HFF-Myc (cell line): ENCODE measurements at regions not wholly inside any gene's neighbourhood (a gene's known extent, or its start where the extent isn't known, plus 50 kb on each side); places are given as distances from the start of the nearest gene placed in this dataset.

Experiments used
- DNase-seq: peaks from one replicate; pipeline ENCODE4 v3.0.0-alpha.2; 2011; ENCODE audit warnings: low read depth; ENCODE audit errors: extremely low read depth
- H3K4me3 ChIP-seq: replicated peaks from 2 replicates; pipeline ENCODE4 v1.5.1; 2011; ENCODE audit warnings: low read depth, mild to moderate bottlenecking, control low read depth, low read length
- CTCF ChIP-seq: IDR thresholded peaks from 2 replicates; pipeline ENCODE4 v1.5.1; 2012; ENCODE audit warnings: mild to moderate bottlenecking, low read depth, low read length, control low read depth; ENCODE audit errors: missing control alignments

- peak; percentile 22 for DNase-seq
- TF ChIP-seq CTCF = no peak
- H3K4me3 ChIP-seq = no peak overlapping the region
Observed at GRCh38 chr12:100675432-100675831, 101.9 kb downstream of the GAS2L3 start.

- no peak overlapping the region for H3K4me3 ChIP-seq
- TF ChIP-seq CTCF = no peak
- no peak for DNase-seq
Observed at GRCh38 chr12:100681074-100681473, 107.6 kb downstream of the GAS2L3 start.

GRCh38 chr12:100682178-100682577, 108.7 kb downstream of the GAS2L3 start:
- no peak overlapping the region for H3K4me3 ChIP-seq
- TF ChIP-seq CTCF = no peak
- DNase-seq = no peak

GRCh38 chr12:100687686-100688085, 106.9 kb upstream of the ANO4 start:
- TF ChIP-seq CTCF = no peak
- no peak for DNase-seq
- H3K4me3 ChIP-seq = no peak overlapping the region

GRCh38 chr12:100688451-100688864, 106.1 kb upstream of the ANO4 start:
- no peak for TF ChIP-seq CTCF
- H3K4me3 ChIP-seq = no peak overlapping the region
- DNase-seq = no peak

GRCh38 chr12:100692502-100692901, 102.1 kb upstream of the ANO4 start:
- no peak overlapping the region for H3K4me3 ChIP-seq
- no peak for DNase-seq
- TF ChIP-seq CTCF = no peak

- H3K4me3 ChIP-seq = no peak overlapping the region
- no peak for TF ChIP-seq CTCF
- DNase-seq = no peak
Observed at GRCh38 chr12:100698518-100698917, 96.1 kb upstream of the ANO4 start.
